GM12878 (cell line): ENCODE measurements at regions not wholly inside any gene's neighbourhood (a gene's known extent, or its start where the extent isn't known, plus 50 kb on each side); places are given as distances from the start of the nearest gene placed in this dataset.
A peak's percentile ranks its signal among the peaks of the same experiment; 100 is the strongest.

ENCODE experiments used
- ATAC-seq: fragments of 200-7000 bp; cut with Tn5 transposase; 3 replicates; pipeline ENCODE4 v1.9.1; 2020; ENCODE audit warnings: mild to moderate bottlenecking, moderate library complexity
- BruUV-seq: library from RNA; stranded (reverse); fragments of 400-500 nt; replicated peaks from 2 replicates; lab custom pipeline; 2021; lab: Mats Ljungman, UMichigan
- CTCF ChIA-PET: fragments of 300-600 bp; sonication (Branson Sonifier 250); formaldehyde crosslinking; extraction: SDS; loops from one replicate; lab custom pipeline; 2021; ENCODE audit warnings: inconsistent platforms; lab: Yijun Ruan, JAX
- POLR2A ChIA-PET: fragments of 350-600 bp; formaldehyde crosslinking; extraction: SDS; loops from one replicate; lab custom pipeline; 2021; ENCODE audit warnings: inconsistent platforms; lab: Charles Lee
- RAD21 ChIA-PET: fragments of 300-600 bp; sonication (Branson Sonifier 250); formaldehyde crosslinking; loops from one replicate; lab custom pipeline; 2023; ENCODE audit warnings: antibody characterized with exemption; ENCODE audit not compliant: unreplicated experiment; lab: Charles Lee
- SMC1A ChIA-PET: fragments of 300-600 bp; sonication (Branson Sonifier 250); formaldehyde crosslinking; loops from one replicate; lab custom pipeline; 2023; ENCODE audit not compliant: unreplicated experiment, uncharacterized antibody; lab: Charles Lee
- DNase-seq: peaks from one replicate; pipeline ENCODE4 v3.0.0-alpha.2; 2011; ENCODE audit warnings: low read depth, low spot score
- FAIRE-seq: peaks from 3 replicates; lab custom pipeline; 2011; peaks lifted over from hg19 to GRCh38; lab: Jason Lieb, UNC
- H2AFZ ChIP-seq: 2 replicates; pipeline ENCODE4 v1.6.0; 2011; ENCODE audit warnings: low read depth, low read length, control low read depth; ENCODE audit not compliant: control insufficient read depth
- H3K27ac ChIP-seq: 2 replicates; pipeline ENCODE4 v1.5.1; 2011; ENCODE audit warnings: control low read depth; ENCODE audit not compliant: control insufficient read depth, insufficient read depth
- H3K27me3 ChIP-seq, 2 experiments: replicated peaks in 1 of 2; 2 replicates each; pipeline versions ENCODE4 v1.6.0 to v1.6.1; 2011; ENCODE audit warnings: low read length in 1 of 2; ENCODE audit not compliant: control insufficient read depth in 2 of 2, insufficient read depth in 2 of 2
- H3K36me3 ChIP-seq, 2 experiments: 2 replicates each; pipeline ENCODE4 v1.5.1; 2011; ENCODE audit warnings: low read length in 1 of 2; ENCODE audit not compliant: control insufficient read depth in 2 of 2, insufficient read depth in 2 of 2
- H3K4me1 ChIP-seq: 2 replicates; pipeline ENCODE4 v1.6.1; 2011; ENCODE audit warnings: mild to moderate bottlenecking, low read length, moderate library complexity, mixed read lengths; ENCODE audit not compliant: control insufficient read depth, insufficient read depth
- H3K4me2 ChIP-seq: 2 replicates; pipeline ENCODE4 v1.6.0; 2011; ENCODE audit warnings: control low read depth; ENCODE audit not compliant: control insufficient read depth, insufficient read depth
- H3K4me3 ChIP-seq: fragments of 200-600 bp; sonication (generic); 2 replicates; pipeline ENCODE4 v1.5.1; 2016
- H3K79me2 ChIP-seq: 2 replicates; pipeline ENCODE4 v1.6.0; 2011; ENCODE audit warnings: low read length; ENCODE audit not compliant: control insufficient read depth, insufficient read depth
- H3K9ac ChIP-seq: 2 replicates; pipeline ENCODE4 v1.8.0; 2011; ENCODE audit warnings: low read length, control low read depth, mixed read lengths; ENCODE audit not compliant: control insufficient read depth, insufficient read depth
- H3K9me3 ChIP-seq: replicated peaks from 3 replicates; pipeline ENCODE4 v1.5.1; 2011; ENCODE audit warnings: mild to moderate bottlenecking, low read length; ENCODE audit not compliant: control insufficient read depth, insufficient read depth
- H4K20me1 ChIP-seq: 2 replicates; pipeline ENCODE4 v1.6.0; 2011; ENCODE audit not compliant: control insufficient read depth, insufficient read depth
- BRCA1 ChIP-seq: IDR thresholded peaks from 2 replicates; pipeline ENCODE4 v1.6.1; 2011; ENCODE audit warnings: low read depth, low read length, improper control_type of control experiment
- CBX3 ChIP-seq: fragments of 200-600 bp; sonication (generic); IDR thresholded peaks from 2 replicates; pipeline ENCODE4 v1.6.1; 2016; ENCODE audit warnings: low read depth, borderline replicate concordance
- CEBPB ChIP-seq, 2 experiments: fragments of 150-350 bp in 1 of 2; IDR thresholded peaks; 2 replicates each; pipeline ENCODE4 v1.6.1; 2012 to 2014; ENCODE audit warnings: low read depth in 2 of 2, low read length in 2 of 2, borderline replicate concordance in 1 of 2, inconsistent platforms in 1 of 2
- CHD1 ChIP-seq: IDR thresholded peaks from 2 replicates; pipeline ENCODE4 v1.6.1; 2012; ENCODE audit warnings: low read depth, low read length, improper control_type of control experiment
- CHD2 ChIP-seq: IDR thresholded peaks from 2 replicates; pipeline ENCODE4 v1.6.1; 2011; ENCODE audit warnings: low read depth, low read length, improper control_type of control experiment, borderline replicate concordance
- EED ChIP-seq: sonication (generic); IDR thresholded peaks from 2 replicates; pipeline ENCODE4 v1.6.1; 2016; ENCODE audit warnings: antibody characterized with exemption, low read depth
- GATAD2B ChIP-seq: fragments of 450-650 bp; conservative IDR thresholded peaks from 2 replicates; pipeline ENCODE4 v1.6.1; 2017; ENCODE audit warnings: low read depth, mild to moderate bottlenecking, moderate library complexity
- NR2C1 ChIP-seq: fragments of 450-650 bp; IDR thresholded peaks from 2 replicates; pipeline ENCODE4 v1.6.1; 2017; ENCODE audit warnings: antibody characterized with exemption, mild to moderate bottlenecking, moderate library complexity
- NRF1 ChIP-seq: conservative IDR thresholded peaks from 2 replicates; pipeline ENCODE4 v1.6.1; 2011; ENCODE audit warnings: mild to moderate bottlenecking, low read depth, low read length, improper control_type of control experiment
- PAX5 ChIP-seq: IDR thresholded peaks from 2 replicates; pipeline ENCODE4 v1.6.1; 2011; ENCODE audit warnings: low read depth, low read length, borderline replicate concordance
- RCOR1 ChIP-seq: conservative IDR thresholded peaks from 2 replicates; pipeline ENCODE4 v1.6.1; 2012; ENCODE audit warnings: low read depth, low read length, improper control_type of control experiment
- RFX5 ChIP-seq: IDR thresholded peaks from 2 replicates; pipeline ENCODE4 v1.6.1; 2011; ENCODE audit warnings: low read depth, low read length, improper control_type of control experiment
- SPI1 ChIP-seq: IDR thresholded peaks from 2 replicates; pipeline ENCODE4 v1.6.1; 2011; ENCODE audit warnings: low read depth, mild to moderate bottlenecking, low read length, moderate library complexity, borderline replicate concordance; ENCODE audit not compliant: insufficient read depth
- SRF ChIP-seq, 2 experiments: IDR thresholded peaks; 2 replicates each; pipeline ENCODE4 v1.6.1; 2011; ENCODE audit warnings: low read depth in 2 of 2, low read length in 2 of 2, mild to moderate bottlenecking in 1 of 2, moderate library complexity in 1 of 2
- TAF1 ChIP-seq: IDR thresholded peaks from 2 replicates; pipeline ENCODE4 v1.6.1; 2011; ENCODE audit warnings: mild to moderate bottlenecking, low read depth, low read length, borderline replicate concordance
- ZBTB33 ChIP-seq: fragments of 450-650 bp; IDR thresholded peaks from 2 replicates; pipeline ENCODE4 v1.6.1; 2017; ENCODE audit warnings: mild to moderate bottlenecking
- ZZZ3 ChIP-seq: IDR thresholded peaks from 2 replicates; pipeline ENCODE4 v1.6.1; 2011; ENCODE audit warnings: low read depth; ENCODE audit not compliant: control insufficient read depth, insufficient read length
- WGBS: methylation state at CpG from one replicate; pipeline ENCODE4 v1.1.6; 2016; ENCODE audit warnings: low lambda C conversion rate; ENCODE audit not compliant: insufficient replicate concordance, insufficient coverage; ENCODE audit errors: missing lambda C conversion rate; 5-methylcytosine and 5-hydroxymethylcytosine counted together
- in situ Hi-C: fragments of 300-500 bp; cut with MboI; formaldehyde crosslinking; loops from 9 replicates; pipeline ENCODE4 v1.14.3; 2018; ENCODE audit warnings: mixed read lengths
- intact Hi-C: fragments of 100-400 bp; cut with micrococcal nuclease; formaldehyde crosslinking; loops from one replicate; pipeline ENCODE4 v1.14.2; 2022; ENCODE audit not compliant: unreplicated experiment

- H3K4me1 ChIP-seq, result no peaks in the 10 kb centered on the region
- no peak overlapping the region for H3K9ac ChIP-seq
- ChIA-PET POLR2A (no interaction called here), CTCF (interaction anchor here (0.7 to 1.8 kb wide), 4 partner anchors 12 to 303 kb away, joined by 3 to 6 read pairs (median 4); no protein-coding TSS in a partner anchor), RAD21 (no interaction called here), SMC1A (interaction anchor here (0.6 to 2.0 kb wide), 4 partner anchors 12 to 194 kb away, joined by 3 to 6 read pairs (median 4); no protein-coding TSS in a partner anchor)
- H2AFZ ChIP-seq, result no peak overlapping the region
- H4K20me1 ChIP-seq, result no peaks in the 10 kb centered on the region
- no peak for TF ChIP-seq ZZZ3
- no peak for TF ChIP-seq SRF (IDR thresholded peaks at IDR 0.05; ENCODE audit: low read depth in 2 of 2, low read length in 2 of 2)
- TF ChIP-seq RFX5, result no peak
- TF ChIP-seq NRF1, result no peak
- TF ChIP-seq NR2C1, result no peak
- no peak for TF ChIP-seq BRCA1
- no peak overlapping the region for H3K27ac ChIP-seq
- H3K4me2 ChIP-seq, result no peak overlapping the region
- H3K27me3 ChIP-seq, result no peaks in the 10 kb centered on the region
- intact Hi-C loops, result no loop called here
- in situ Hi-C loops, result no loop called here
- H3K79me2 ChIP-seq, result no peaks in the 10 kb centered on the region
- WGBS, result 41% methylated on average over 3 of the region's 3 CpGs
- H3K36me3 ChIP-seq, result no peaks in the 10 kb centered on the region
- H3K4me3 ChIP-seq, result no peak overlapping the region
- no peaks in the 10 kb centered on the region; the same call in 2 of the 3 replicates for H3K9me3 ChIP-seq
- BruUV-seq, result no TSS peak
- DNase-seq (no peak), FAIRE-seq (no peak), ATAC-seq (no peak)
Measured at GRCh38 chr1:110798691-110799256, 74.2 kb upstream of the CD53 start.

DNA sequence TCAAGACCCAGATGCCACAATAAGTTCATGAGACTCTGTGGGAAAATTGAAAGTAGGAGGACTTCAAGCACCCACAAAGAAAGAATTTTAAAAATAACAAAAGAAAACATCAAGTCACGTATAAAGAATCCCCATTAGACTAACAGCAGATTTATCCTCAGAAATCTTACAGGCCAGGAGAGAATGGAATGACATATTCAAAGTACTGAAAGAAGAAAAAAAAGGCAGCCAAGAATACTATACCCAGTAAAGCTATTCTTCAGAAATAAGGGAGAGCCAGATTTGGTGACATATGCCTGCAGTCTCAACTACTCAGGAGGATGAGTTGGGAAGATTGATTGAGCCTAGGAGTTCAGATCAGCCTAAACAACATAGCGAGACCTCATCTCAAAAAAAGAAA is 84.3 kb upstream of the CD53 start:
- RAD21 ChIA-PET, result interaction anchor here (2.1 kb wide), 1 partner anchor 204 kb away, joined by 11 read pairs; no protein-coding TSS in a partner anchor
- no peaks in the 10 kb centered on the region for H4K20me1 ChIP-seq
- ATAC-seq (no peak), DNase-seq (no peak), FAIRE-seq (no peak)
- no peak overlapping the region for H3K4me3 ChIP-seq
- intact Hi-C loops (loop anchor here (5.0 to 10.0 kb wide), 2 partner anchors 84 to 374 kb away; partner anchors contain the start of gene CD53), in situ Hi-C loops (no loop called here)
- no peaks in the 10 kb centered on the region for H3K36me3 ChIP-seq
- no peaks in the 10 kb centered on the region for H3K79me2 ChIP-seq
- H3K9ac ChIP-seq, result no peak overlapping the region
- POLR2A ChIA-PET, result no interaction called here
- no peak overlapping the region for H2AFZ ChIP-seq
- H3K9me3 ChIP-seq, result peaks cover 7% of the 10 kb centered on the region; the same call in 1 of the 3 replicates
- peaks cover 29% of the 10 kb centered on the region for H3K4me1 ChIP-seq
- no peak overlapping the region for H3K4me2 ChIP-seq
- no peaks in the 10 kb centered on the region for H3K27me3 ChIP-seq
- BruUV-seq, result no TSS peak
- H3K27ac ChIP-seq, result peak overlapping the region; percentile 98
- 94% methylated on average over 2 of the region's 2 CpGs for WGBS
- SMC1A ChIA-PET, result no interaction called here
- CTCF ChIA-PET, result interaction anchor here (2.6 to 3.1 kb wide), 3 partner anchors 41 to 203 kb away, joined by 15 to 26 read pairs (median 24); no protein-coding TSS in a partner anchor
- TF ChIP-seq SPI1 (no peak), CHD2 (no peak), CHD1 (no peak), CBX3 (no peak), SRF (IDR thresholded peaks at IDR 0.05; ENCODE audit: low read depth in 2 of 2, low read length in 2 of 2) (no peak), GATAD2B (no peak), CEBPB (IDR thresholded peaks at IDR 0.05; ENCODE audit: borderline replicate concordance in 1 of 2, low read depth in 2 of 2, low read length in 2 of 2) (no peak), PAX5 (no peak), EED (no peak), ZBTB33 (no peak), ZZZ3 (no peak), TAF1 (no peak), RCOR1 (no peak)
